DMS53 treated with DMSO at 0.1 percent for 48 hours (cell line): ENCODE measurements at regions not wholly inside any gene's neighbourhood (a gene's known extent, or its start where the extent isn't known, plus 50 kb on each side); places are given as distances from the start of the nearest gene placed in this dataset.

ENCODE experiments used
- DNase-seq: peaks from one replicate; lab custom pipeline; 2025; ENCODE audit not compliant: unreplicated experiment; lab: John Stamatoyannopoulos, UW

- no peak for DNase-seq
Observed at GRCh38 chr9:29844251-29844650, 2271.0 kb upstream of the C9orf72 start.

DNA sequence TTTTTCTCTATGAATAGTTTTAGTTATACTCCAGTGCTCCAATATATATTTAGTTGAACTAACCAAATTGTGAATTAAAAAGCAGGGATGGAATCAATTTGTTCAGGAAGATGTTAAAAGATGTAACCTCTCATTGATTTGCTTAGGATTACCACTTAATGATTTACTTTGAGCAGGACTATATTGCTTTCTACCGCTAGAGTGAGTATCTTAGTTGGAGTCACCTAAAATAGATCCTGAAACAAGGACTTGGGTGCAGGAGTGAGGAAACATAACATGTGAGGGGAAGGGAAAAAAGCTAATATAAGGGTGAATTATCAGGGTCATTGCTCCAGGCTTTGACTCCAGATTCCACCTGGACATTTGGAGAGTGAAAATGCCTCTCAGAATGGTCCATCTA is 2277.4 kb upstream of the C9orf72 start:
- no peak for DNase-seq

DNA sequence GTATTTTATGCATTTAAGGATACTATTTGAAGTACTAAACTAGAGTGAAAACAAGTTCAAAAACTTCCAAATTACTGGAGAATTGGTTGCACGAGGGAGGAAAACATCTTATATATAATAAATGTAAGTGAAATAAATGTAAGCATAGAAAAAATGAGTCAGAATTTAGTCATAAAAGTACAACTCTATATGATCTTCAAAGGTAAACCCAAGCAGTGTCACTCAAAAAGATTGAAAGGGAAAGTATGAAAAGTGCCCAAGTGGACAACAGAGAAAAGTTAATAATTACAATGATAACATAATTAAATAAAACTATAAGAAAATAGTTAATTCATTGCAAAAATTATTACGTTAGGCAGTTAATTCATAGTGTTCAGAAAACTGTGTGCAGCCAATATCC is 2288.5 kb upstream of the C9orf72 start:
- DNase-seq, result no peak

- no peak for DNase-seq
Observed at GRCh38 chr9:29865764-29866313, 2292.6 kb upstream of the C9orf72 start.

GRCh38 chr9:29866556-29866955 is 2293.3 kb upstream of the C9orf72 start:
- peak; percentile 3 for DNase-seq

GRCh38 chr9:29873579-29873978 is 2300.3 kb upstream of the C9orf72 start:
- no peak for DNase-seq

GRCh38 chr9:29875547-29875946 is 2302.3 kb upstream of the C9orf72 start:
- DNase-seq, result no peak

DNA sequence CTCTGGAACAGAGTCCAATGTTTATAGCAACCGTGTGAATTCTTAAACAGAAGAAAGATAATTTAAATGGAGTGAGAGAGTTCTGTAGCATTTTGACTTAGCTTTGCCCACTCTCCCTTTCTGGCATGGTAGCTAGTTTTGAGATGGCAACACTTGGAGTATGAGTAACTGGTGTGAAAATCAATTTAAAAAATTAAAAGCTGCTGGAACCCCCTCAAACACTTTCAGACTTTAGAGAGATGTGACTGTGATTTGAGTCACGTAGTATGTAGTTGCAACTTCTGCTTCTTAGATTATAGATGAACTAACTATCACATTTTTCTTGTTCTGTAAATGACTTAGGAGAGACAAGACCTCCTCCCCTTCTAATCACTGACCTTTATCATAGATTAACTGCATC is 2309.5 kb upstream of the C9orf72 start:
- DNase-seq, result no peak

DNA sequence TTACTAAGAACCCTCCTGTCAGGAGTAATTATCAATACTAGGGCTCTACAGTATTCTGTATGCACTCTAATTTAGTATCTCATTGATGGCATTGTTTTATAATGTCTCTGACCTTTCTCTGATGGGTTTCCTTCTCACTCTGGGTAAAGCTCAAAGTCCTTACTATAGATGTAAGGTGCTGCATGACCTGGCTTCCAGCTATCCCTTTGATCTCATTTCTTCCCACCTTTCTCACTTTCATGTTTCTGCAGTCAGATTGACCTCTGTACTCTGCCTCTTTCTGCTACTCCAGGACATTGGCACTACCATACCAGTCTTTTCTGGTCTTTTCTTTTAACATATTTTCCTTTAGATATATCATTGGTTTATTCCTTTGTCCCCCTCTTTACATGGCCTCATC is 2332.8 kb upstream of the C9orf72 start:
- no peak for DNase-seq

GRCh38 chr9:29928072-29928471 is 2354.8 kb upstream of the C9orf72 start:
- DNase-seq, result no peak

DNA sequence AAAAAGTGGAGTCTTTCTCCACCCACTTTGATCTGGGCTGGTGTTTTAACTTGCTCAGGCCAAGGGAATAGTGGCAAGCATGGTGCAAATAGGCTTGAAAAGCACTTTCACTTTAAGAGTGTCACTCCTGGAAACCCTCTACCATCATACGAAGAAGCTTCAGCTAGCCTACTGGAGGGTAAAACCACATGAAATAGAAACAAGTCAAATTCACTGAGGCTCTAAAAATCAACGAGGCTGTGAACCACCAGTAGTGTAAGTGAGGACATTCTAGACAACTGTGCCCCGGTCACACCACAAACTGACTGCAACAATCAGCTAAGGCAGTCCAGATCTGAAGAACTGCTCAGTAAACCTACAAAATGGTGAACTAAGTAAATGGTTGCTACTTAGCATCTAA is 2366.3 kb upstream of the C9orf72 start:
- no peak for DNase-seq

GRCh38 chr9:29945012-29945411 is 2371.7 kb upstream of the C9orf72 start:
- no peak for DNase-seq

DNA sequence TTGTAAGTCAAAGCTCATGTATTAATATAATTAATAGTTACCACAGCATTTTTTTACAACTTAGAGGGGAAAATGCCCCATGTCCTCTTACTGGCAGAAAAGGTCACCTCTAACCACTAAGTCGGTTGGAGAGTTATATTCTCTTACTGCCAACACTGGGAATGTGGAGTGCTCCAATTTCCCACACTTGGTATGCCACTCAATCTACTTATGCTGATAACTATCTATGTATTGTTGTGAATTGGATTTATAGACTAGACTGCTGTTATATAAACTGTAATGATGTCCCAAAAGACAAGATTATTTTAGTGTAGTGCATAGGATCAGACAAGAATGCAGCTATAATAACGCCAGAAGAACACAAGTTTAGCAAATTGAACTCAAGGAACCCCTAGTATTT is 2385.2 kb upstream of the C9orf72 start:
- no peak for DNase-seq

DNA sequence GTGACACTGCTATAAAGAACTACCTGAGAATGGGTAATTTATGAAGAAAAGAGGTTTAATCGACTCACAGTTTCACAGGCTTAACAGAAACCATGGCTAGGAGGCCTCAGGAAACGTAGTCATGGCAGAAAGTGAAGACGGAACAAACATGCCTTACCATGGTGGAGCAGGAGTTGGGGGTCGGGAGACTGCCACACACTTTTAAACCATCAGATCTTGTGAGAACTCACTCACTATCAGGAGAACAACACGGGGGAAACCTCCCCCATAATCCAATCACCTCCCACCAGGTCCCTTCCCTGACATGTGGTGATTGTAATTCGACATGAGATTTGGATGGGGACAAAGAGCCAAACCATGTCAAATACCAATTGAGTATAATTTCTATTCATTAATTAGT is 2392.6 kb upstream of the C9orf72 start:
- no peak for DNase-seq

GRCh38 chr9:29966247-29966646 is 2393.0 kb upstream of the C9orf72 start:
- DNase-seq, result peak; percentile 4

DNA sequence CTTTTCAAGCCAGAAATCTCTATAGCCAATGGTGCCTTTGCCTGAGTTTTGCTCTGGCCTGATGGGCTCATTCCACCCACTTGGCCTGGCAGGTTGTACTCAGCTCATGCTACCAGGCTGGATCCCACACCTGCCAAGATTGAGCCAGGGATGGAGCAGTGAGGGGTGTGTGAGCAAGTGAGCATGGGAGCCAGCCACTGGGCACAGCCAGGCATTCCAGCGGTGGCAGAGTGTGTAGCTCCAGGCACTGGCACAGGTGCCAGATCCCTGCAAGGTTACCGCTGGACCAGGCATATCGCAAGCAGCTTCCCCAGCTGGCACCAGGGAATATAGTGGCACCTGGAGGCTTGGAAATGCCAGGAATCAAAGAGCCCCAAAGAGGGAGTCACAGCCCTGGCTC is 2395.6 kb upstream of the C9orf72 start:
- DNase-seq, result no peak

DNA sequence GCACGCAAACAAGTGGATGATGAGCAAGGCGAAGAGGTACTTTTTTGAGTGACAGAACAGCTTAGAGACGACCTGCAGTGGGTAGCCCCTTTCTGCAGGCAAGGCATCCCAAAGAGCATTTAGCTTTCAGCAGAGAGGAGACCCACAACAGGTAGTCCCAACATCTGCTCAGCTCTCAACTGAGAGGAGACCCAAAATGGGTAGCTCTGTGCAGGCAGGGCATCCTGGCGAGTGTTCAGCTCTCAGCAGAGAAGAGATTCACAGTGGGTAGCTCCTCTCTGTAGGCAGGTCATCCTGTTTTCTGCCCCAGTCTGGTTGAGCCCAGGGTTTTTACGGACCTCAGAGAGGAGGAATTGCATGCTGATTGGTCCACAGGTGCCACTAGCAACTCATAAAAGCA is 2396.1 kb upstream of the C9orf72 start:
- DNase-seq, result no peak

DNA sequence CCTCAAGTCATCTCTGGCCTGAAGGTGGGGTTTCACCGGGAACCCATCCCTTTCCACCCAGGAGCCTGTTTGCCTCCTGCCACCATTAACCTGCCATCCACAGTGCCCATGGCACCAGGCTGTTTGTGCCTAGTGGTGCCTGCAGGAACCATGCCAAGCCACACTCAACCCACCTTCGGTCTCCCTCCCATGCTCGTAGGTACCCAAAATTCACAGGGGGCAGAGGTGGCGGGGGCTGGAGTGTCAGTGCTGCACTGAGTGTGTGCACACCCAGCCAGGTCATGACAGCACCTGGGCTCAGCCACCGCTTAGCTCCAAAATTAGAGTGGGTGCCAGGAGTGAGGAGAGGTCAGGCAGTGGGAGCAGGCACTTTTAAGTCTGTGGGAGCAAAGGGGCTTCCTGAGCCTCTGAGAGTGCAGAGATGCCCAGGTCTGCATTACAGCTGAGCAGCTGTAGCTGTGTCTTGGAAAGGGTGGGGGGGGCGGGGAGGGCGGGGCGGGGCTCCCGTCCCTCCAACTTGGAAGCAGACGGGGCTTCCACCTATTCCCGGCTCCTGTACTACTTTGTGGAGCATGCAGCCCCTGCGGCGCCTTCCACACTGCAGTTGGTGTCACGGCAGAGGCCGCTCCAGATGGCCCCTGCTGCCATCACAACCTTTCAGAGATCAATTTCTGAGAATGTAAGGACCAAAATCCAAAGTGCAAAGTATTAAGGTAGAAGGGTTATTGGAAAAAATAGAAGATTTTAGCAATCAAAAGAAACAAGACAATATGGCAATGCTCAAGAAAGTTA is 2396.8 kb upstream of the C9orf72 start:
- DNase-seq, result no peak

DNA sequence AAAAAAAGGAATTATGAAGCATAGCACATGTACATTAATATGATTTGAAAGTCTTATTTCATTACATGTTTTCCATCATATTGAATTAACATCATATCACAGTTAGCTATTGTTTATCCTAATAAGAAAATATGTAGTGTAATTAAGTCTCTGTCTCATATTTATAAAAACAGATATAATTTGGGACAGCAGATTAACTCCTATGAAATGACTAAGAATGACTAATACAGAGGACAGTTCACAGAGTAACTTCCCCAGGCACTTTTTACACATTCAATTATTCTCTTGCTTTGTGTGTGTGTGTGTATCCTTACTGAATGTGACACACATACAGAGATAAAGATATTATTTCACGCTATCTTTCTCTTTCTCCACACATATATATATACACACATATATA is 2400.9 kb upstream of the C9orf72 start:
- no peak for DNase-seq

- DNase-seq, result no peak
Observed at GRCh38 chr9:29976981-29977380, 2403.7 kb upstream of the C9orf72 start.

DNA sequence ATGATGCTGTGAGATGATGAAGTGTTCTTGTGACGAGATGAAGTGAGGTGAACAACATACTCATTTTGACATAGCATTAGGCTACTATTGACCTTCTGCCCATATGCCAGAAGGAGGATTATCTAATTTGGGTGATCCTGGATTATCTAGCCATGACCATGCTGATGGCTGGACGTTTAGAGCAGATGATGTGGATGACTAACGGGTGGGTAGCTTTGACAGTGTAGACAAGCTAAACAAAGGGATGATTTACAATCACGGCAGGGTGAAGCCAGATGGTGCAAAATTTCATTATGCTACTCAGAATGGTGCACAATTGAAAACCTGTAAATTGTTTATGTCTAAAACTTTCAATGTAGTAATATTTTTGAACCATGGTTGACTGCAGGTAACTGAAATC is 2403.4 kb upstream of the ACO1 start:
- no peak for DNase-seq

- DNase-seq, result no peak
Observed at GRCh38 chr9:29999645-30000044, 2384.8 kb upstream of the ACO1 start.

DNA sequence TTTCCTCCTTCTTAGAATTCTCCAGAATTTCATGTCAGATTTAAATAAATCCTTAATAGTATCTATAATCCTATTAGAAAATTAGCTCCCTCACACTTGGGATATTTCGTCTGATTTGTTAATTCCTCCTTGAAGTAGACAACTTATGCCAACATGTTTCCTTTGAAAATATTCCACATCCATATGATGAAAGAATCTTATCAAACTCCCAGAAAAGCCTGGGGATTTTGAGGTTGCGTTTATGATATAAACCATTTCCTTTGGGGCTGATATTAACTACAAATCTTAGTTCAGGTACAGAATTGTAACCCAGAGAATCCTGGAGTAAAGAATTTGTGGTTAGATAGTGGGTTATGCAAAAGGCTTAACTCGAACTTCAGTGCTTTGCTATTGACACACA is 2373.8 kb upstream of the ACO1 start:
- DNase-seq, result no peak
